HG03139 (cell line): ENCODE measurements at regions not wholly inside any gene's neighbourhood (a gene's known extent, or its start where the extent isn't known, plus 50 kb on each side); places are given as distances from the start of the nearest gene placed in this dataset.

Source experiments
- ATAC-seq: cut with Tn5 transposase; IDR thresholded peaks from one replicate; pipeline ENCODE4 v1.9.1; 2021; ENCODE audit not compliant: unreplicated experiment

DNA sequence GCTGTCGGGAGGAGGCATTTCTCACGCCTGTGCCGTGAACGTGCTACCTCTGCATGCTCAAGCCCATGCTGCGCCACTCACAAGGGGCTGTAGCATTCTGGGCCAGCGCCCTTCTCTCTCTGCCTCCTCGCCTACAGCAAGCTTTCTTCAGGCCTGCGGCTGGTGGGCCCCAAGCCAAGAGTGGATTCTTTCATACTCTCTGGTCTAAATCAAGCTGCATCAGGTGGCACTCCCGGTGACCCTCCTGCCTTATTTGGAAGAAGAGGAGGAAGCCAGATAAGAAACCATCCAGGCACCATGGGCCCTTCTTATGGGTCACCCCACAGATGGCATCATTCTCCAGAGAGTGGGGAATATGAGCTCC lies 86.7 kb upstream of the DUSP5 start:
- no peak for ATAC-seq

- ATAC-seq: no peak
Measured at GRCh38 chr10:110413049-110413783, 84.5 kb upstream of the DUSP5 start.

DNA sequence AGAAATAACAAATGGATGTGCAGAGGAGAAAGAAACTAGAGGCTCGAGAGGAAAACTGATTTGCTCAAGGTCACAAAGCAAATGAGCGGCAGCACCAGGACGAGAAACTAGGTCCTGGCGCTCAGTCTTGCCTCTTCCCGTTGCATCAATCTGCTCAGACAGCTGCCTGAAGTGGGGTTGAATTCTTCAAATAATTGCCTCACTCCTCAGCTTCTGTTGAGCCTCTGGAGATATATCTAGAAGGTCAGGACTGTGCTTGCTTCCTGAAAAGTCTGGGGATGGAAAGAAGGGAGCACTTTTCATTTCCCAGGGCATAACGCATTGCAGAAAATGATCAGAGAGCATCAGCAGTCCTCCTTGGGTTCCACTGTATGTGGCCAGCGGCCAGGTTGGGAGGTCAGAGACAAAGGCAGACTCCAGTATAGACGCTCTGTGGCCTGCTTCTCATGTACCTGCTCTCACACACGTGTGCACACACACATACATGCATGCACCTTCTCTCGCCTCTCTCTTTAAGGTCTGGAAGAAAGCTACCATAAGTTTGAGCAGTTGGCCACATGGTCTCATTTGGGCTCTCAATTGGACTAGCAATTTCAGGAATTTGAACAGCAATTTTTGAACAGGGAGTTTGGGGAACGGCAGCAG lies 83.7 kb upstream of the DUSP5 start:
- peak; percentile 2 for ATAC-seq

DNA sequence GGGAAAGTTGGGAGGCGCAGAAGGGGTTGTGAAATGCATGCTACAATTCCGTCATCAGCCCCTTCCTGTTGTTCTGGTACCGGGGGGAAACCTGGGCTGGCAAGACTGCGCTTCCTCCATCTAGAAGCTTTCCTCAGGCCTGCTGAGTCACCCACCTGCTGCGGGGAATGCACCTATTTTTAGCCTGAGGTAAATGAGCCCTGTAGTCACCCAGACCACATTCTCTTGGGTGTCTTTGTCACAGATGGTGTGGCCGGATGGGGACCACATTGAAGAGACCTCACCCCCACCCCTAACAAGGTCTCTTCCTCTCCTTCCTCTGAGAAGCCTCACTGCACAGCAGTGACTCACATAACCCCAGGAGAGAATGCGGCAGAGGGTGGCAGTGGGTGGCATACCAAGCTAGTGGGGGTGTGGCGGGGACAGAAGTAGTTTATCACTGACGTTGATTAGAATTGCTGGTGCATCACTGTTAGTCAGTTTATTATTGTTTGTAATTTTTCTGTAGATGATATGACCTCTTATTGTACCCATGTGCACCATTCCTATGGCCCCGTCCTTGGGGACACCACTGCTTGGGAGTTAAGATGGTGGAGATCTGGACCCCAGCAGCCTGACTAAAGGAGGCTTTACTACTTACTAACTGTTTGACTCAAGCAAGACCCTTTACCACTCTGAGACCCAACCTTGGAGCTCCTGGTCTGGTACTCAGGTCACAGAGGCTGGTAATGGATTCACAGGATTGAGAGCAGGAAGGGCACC lies 83.0 kb upstream of the DUSP5 start:
- ATAC-seq: peak; percentile 83

GRCh38 chr10:110415809-110416208 lies 81.9 kb upstream of the DUSP5 start:
- ATAC-seq: no peak

DNA sequence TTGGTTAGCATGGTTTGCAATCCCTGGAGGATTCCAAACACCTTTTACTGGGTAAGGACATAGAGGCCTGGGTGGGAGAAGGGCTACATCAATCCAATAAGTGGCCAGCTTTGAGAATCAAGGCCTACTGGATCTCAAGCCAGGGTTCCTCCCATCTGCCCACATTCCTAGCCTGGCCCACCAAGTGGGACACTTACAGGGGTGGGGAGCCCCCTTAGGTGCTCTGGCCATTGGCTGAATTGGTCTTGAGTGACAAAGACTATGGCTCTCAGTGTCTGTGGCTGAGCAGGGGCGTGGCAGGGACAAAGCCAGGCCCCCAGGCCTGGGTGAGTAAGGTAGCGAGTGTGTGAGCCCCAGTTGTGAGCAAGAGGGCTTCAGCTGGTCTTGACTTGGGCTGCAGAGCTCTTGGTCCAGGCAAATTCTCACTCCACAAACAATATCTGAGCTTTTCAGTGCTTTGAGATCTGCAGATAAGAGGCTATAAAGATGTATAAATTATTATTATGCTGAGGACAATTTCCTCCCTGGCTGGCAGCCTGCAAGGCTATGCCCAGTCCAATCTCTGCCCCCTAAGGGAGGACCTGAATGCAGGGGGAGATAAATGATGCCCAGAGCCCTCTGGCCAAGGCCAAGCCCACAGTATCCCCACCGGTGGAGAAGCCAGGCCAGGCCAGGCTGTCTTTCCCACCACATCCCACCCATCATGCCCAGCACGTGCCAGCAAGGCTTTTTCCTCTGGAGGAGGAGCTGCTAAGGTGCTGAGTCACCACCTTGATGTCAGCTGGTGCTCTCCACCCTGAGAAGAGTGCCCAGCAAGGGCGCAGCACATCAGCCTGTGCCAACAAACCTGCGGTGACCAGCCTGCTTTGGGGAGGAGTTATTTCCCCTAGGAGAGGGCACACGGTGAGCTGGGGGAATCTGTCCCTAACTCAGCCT lies 80.7 kb upstream of the DUSP5 start:
- no peak for ATAC-seq

DNA sequence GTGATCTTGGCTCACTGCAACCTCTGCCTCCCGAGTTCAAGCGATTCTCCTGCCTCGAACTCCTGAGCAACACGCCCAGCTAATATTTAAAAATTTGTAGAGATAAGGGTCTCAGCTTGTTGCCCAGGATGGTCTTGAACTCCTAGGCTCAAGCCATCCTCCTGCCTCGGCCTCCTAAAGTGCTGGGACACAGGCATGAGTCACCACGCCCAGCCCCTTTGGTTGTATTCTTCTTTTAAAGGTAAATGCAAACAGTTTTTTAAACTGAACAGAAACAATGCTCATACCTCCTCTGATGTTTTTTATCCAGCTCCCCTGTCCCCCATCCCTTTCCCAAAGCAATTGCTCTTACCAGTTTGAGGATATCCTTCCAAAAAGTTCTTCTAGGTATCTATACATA lies 79.5 kb upstream of the DUSP5 start:
- no peak for ATAC-seq

GRCh38 chr10:110419265-110419664 lies 78.4 kb upstream of the DUSP5 start:
- no peak for ATAC-seq

GRCh38 chr10:110420401-110421193 lies 77.1 kb upstream of the DUSP5 start:
- ATAC-seq: no peak

DNA sequence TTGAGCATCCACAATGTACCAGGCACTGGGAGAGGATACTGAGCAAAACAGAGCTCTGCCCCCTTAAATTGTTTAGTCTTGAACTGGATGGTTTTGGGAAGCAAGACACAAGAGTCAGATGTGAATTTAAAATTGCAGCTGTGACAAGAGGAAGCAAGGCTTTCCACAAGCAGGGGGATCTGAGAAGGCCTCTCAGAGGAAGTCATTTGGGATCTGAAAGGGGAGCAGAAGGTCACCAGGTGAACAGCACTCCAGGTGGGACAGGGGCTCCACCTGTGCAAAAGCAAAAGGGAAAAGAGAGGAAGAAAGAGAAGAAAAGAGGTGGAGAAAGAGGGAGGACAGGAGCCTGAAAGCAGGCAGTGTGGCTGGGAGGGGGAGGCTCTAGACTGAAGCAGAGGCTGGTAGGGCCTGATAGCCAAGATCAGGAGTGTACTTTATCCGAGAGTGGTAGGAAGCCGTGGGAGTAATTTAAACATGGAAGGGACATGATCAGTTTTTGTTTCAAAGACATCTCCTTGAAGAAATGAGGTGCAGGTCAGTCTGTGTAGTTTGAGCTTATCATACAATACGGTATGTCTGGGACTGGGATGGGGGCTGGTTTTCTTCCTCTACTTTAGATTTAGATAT lies 76.1 kb upstream of the DUSP5 start:
- no peak for ATAC-seq

DNA sequence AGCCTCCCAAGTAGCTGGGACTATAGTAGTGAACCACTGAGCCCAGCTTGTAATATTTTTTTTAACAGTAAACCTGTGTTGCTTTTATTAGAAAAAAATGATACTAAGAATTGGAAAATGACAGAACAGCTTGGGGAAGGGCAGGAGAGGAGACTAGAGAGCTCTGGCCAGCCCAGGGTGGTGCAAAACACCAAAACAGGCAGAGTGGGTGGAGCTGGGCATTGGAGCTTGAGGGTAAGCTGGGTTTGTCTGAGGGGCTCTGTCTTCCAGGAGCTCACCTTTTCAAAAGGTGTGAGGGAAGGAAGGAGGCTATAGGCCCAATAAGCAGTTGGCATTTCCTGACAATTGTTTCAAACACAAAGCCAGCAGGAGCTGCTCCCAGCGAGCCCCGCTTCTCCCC lies 75.2 kb upstream of the DUSP5 start:
- no peak for ATAC-seq

- ATAC-seq: no peak
Measured at GRCh38 chr10:110423650-110424049, 74.1 kb upstream of the DUSP5 start.

DNA sequence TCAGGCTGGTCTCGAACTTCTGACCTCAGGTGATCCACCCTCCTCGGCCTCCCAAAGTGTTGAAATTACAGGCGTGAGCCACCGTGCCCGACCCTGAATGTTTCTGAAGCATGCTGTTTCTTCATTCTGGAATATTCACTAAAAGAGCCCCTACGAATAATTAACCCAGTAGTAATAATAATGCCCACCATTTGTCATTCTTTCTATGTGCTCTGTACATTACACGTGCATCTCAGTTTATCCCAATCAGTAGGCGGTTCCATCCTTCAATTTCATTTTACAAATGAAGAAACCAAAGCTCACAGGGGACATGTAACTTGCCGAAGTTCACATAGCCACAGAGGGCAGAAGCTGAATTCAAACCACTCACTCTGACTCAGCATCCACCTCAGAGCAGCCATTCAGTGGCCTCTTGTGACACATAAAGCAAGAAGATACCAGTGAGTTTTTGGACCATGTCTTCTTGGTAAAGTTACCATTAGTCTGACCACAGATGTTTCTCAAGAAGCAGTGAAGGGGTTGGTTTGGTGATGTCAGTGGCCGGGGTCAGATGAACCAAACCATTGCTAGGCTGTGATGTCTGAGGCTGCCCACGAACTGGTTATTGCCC lies 71.9 kb upstream of the DUSP5 start:
- ATAC-seq: peak; percentile 71

GRCh38 chr10:110426294-110427181 lies 71.2 kb upstream of the DUSP5 start:
- ATAC-seq: no peak

- ATAC-seq: no peak
Measured at GRCh38 chr10:110429301-110429700, 68.4 kb upstream of the DUSP5 start.

DNA sequence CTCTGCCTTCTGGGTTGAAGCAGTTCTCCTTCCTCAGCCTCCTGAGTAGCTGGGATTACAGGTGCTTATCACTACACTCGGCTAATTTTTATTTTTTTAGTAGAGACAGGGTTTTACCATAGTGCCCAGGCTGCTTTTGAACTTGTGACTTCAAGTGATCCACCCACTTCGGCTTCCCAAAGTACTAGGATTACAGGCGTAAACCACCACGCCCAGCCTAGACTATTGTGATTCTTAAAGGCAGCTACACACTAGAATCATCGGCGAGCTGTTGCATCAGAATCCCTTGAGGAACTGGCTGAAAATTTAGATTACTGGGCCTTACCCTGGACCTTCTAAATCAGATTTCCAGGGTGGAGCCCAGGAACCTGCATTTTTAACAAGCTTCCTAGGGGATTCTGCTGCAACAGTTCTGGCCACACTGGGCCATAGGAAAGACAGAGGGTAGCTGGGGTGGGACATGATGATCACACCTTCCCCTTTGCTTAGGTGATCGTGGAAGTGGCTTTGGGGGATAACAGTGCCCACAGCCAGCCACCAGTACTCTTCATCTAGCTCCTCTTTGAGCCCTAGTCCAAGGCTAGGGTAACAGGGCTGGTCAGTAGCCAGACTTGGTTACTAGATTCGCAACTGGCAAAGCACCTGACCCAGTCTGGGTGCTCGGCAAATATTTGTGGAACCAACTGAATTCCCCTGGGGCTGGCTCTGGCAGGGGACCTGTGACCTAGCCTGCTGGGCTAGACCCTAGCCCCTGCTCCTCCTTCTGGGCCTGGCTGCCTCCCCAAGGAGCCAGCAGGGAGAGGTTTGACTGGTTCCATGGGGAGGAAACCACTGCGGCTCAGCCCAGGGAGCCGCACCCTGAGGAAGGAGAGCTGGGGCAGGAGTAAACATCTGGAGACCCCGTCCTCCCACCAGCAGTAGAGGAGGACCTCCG lies 67.1 kb upstream of the DUSP5 start:
- no peak for ATAC-seq

GRCh38 chr10:110431659-110432058 lies 66.0 kb upstream of the DUSP5 start:
- ATAC-seq: no peak
